Type B pancreatic cell (in vitro differentiated cells): ENCODE measurements at regions not wholly inside any gene's neighbourhood (a gene's known extent, or its start where the extent isn't known, plus 50 kb on each side); places are given as distances from the start of the nearest gene placed in this dataset.

Source experiments
- DNase-seq: peaks from one replicate; pipeline ENCODE4 v3.0.0; 2021; ENCODE audit warnings: mixed read lengths; ENCODE audit not compliant: unreplicated experiment; ENCODE audit errors: extremely low spot score
- H3K27ac Mint-ChIP-seq: 2 replicates; pipeline ENCODE4 v1.8.0; 2021; ENCODE audit warnings: mild to moderate bottlenecking, mixed read lengths
- H3K27me3 Mint-ChIP-seq: 2 replicates; pipeline ENCODE4 v1.8.0; 2021; ENCODE audit warnings: mixed read lengths
- H3K36me3 Mint-ChIP-seq: 2 replicates; pipeline ENCODE4 v1.8.0; 2021; ENCODE audit warnings: mixed read lengths
- H3K4me1 Mint-ChIP-seq: one replicate; pipeline ENCODE4 v1.8.0; 2021; ENCODE audit warnings: mixed read lengths; ENCODE audit not compliant: unreplicated experiment
- H3K4me3 Mint-ChIP-seq: 2 replicates; pipeline ENCODE4 v1.8.0; 2021; ENCODE audit warnings: mild to moderate bottlenecking, mixed read lengths
- H3K9me3 Mint-ChIP-seq: 2 replicates; pipeline ENCODE4 v1.8.0; 2021; ENCODE audit warnings: mixed read lengths
- TF ChIP-seq, protein P1 (sequence below): fragments of 200-600 bp; sonication (generic); conservative IDR thresholded peaks from 2 replicates; pipeline ENCODE4 v1.5.0; 2021; ENCODE audit warnings: antibody characterized with exemption, mild to moderate bottlenecking

DNA sequence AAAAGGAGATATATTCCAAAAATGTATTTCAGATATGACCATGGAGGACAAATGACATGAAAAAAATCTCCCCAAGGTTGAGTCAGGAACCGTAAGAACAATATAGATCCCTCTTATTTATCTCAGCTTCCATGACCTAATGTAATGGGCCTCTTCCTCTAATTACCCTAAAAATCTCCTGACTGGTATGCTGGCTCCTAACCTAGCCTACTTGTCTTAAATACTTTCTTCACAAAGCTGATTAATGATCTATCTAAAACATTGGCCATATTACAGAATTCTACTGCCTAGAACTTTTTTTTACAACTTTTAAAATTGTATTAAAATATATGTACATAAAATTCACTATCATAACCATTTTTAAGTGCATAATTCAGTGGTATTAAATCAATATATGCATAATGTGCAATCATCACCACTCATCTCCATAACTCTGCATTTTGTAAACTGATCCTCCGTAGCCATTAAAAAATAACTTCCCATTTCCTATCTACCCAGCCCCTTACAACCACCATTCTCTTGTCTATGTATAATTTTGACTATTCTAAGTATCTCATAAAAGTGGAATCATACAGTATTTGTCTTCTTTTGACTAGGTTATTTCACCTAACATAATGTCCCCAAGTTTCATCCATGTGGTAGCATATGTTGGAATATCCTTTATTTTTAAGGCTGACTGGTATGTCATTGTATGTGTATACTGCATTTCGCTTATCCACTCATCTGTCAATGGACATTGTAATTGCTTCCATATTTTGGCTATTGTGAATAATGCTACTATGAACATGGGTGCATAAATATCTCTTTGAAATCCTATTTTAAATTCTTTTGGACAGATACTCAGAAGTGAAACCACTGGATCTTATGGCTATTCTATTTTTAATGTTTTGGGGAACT, 464.6 kb downstream of the ADAMTS20 start:
- no peak overlapping the region for H3K27ac Mint-ChIP-seq
- no peak for DNase-seq
- H3K27me3 Mint-ChIP-seq: no peaks in the 10 kb centered on the region
- TF ChIP-seq, protein P1, sequence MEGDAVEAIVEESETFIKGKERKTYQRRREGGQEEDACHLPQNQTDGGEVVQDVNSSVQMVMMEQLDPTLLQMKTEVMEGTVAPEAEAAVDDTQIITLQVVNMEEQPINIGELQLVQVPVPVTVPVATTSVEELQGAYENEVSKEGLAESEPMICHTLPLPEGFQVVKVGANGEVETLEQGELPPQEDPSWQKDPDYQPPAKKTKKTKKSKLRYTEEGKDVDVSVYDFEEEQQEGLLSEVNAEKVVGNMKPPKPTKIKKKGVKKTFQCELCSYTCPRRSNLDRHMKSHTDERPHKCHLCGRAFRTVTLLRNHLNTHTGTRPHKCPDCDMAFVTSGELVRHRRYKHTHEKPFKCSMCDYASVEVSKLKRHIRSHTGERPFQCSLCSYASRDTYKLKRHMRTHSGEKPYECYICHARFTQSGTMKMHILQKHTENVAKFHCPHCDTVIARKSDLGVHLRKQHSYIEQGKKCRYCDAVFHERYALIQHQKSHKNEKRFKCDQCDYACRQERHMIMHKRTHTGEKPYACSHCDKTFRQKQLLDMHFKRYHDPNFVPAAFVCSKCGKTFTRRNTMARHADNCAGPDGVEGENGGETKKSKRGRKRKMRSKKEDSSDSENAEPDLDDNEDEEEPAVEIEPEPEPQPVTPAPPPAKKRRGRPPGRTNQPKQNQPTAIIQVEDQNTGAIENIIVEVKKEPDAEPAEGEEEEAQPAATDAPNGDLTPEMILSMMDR: no peak
- H3K36me3 Mint-ChIP-seq: no peaks in the 10 kb centered on the region
- peaks cover 12% of the 10 kb centered on the region for H3K9me3 Mint-ChIP-seq
- H3K4me3 Mint-ChIP-seq: no peak overlapping the region
- H3K4me1 Mint-ChIP-seq: no peaks in the 10 kb centered on the region

DNA sequence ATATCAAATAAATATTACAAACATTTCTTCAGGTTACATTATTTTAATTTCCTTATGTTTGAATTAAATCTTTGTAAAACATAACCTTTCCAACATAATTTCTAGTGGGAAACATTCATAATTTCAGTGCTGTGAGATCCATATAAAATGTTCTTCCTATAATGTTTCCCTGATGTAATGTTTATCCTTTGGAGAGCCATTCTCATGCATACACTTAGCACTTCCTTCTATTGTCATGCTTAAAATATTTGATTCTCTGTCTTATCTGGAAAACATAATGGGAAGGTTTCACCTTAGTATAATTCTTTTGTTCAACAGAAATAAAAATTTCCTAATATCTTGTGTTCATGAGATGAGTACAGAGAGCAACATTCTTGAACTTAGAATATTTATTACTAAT, 472.5 kb downstream of the ADAMTS20 start:
- H3K36me3 Mint-ChIP-seq: no peaks in the 10 kb centered on the region
- DNase-seq: no peak
- H3K27ac Mint-ChIP-seq: no peak overlapping the region
- H3K4me1 Mint-ChIP-seq: no peaks in the 10 kb centered on the region
- no peak overlapping the region for H3K4me3 Mint-ChIP-seq
- H3K27me3 Mint-ChIP-seq: no peaks in the 10 kb centered on the region
- TF ChIP-seq, protein P1: no peak
- H3K9me3 Mint-ChIP-seq: peaks cover 16% of the 10 kb centered on the region

DNA sequence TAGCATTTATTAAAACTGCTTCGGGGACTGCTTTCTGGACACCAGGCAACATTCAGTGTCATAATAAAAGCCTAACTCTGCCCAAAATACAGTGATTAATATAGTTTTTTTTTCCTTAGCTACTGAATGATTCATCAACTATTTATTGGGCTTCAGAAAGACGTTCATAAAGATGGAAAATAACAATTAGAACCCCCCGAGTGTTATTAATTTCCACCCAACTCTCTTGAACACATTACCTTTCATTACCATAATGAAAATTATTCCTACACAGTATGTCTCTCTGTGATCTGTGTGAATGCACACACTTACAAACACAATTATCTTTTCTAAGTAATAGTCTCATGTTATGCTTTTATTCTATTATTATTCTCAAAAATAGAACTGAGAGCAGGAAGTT, 473.0 kb downstream of the ADAMTS20 start:
- no peak overlapping the region for H3K27ac Mint-ChIP-seq
- peaks cover 12% of the 10 kb centered on the region for H3K9me3 Mint-ChIP-seq
- H3K27me3 Mint-ChIP-seq: no peaks in the 10 kb centered on the region
- H3K4me3 Mint-ChIP-seq: no peak overlapping the region
- TF ChIP-seq, protein P1: no peak
- no peaks in the 10 kb centered on the region for H3K36me3 Mint-ChIP-seq
- no peak for DNase-seq
- H3K4me1 Mint-ChIP-seq: no peaks in the 10 kb centered on the region

DNA sequence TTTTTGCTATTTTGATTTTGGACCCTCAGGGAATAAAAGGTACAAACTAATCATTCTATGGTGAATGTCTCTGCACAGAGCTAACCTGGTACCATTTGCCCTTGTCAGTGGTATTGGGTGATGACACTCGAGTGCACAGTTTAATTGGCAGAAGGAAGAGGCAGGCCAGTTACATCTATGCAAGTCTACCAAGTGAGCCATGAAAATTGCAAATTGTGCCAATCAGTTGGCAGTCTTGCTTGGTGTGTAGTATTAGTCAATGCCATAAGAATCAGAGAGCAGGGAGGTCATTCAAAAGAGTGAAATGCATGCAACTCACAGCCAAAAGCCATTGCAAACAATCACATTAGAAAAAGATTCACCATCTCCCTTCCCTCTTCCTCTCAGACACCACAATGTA, 479.6 kb downstream of the ADAMTS20 start:
- DNase-seq: no peak
- Mint-ChIP-seq H3K4me1 (peaks cover 15% of the 10 kb centered on the region), H3K27ac (no peak overlapping the region), H3K9me3 (no peaks in the 10 kb centered on the region), H3K4me3 (no peak overlapping the region), H3K27me3 (no peaks in the 10 kb centered on the region), H3K36me3 (no peaks in the 10 kb centered on the region)
- TF ChIP-seq, protein P1: no peak

DNA sequence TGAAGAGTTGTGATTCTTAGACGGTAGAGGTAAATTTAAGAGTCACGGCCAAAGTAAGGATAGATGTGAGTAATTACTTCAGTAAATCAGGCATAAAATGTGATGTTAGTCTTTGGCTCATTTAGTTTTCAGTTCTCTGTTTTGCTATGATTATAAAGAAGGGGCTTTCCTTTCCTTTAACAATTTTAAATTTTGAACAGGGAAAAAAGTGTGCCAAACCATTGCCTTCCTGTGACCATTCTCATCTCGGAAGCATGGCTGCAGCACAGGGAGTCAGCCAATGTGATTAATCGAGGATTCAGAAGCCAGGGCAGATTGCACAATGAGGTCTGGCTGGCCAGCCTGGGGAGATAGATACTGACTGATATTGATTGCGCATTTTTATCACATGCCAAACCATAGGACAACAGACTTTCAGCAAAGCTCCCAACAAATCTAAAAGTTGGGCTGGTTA, 480.2 kb upstream of the PRICKLE1 start:
- Mint-ChIP-seq H3K36me3 (no peaks in the 10 kb centered on the region), H3K4me1 (peaks cover 28% of the 10 kb centered on the region), H3K27ac (no peak overlapping the region), H3K4me3 (no peak overlapping the region), H3K27me3 (no peaks in the 10 kb centered on the region), H3K9me3 (no peaks in the 10 kb centered on the region)
- no peak for DNase-seq
- TF ChIP-seq, protein P1: no peak
